Cardiac fibroblast (primary cell): ENCODE measurements at regions not wholly inside any gene's neighbourhood (a gene's known extent, or its start where the extent isn't known, plus 50 kb on each side); places are given as distances from the start of the nearest gene placed in this dataset.

Experiments used
- DNase-seq, 2 donors: peaks; one replicate each; pipeline versions ENCODE4 v3.0.0 to v3.0.0-alpha.2; 2010; ENCODE audit warnings: low read depth in 2 of 2
- H3K4me3 ChIP-seq, 2 donors: replicated peaks in 1 of 2; 1 replicate in 1 of 2; 2 replicates in 1 of 2; pipeline ENCODE4 v1.5.1; 2011; ENCODE audit warnings: low read depth in 2 of 2, low read length in 2 of 2, mild to moderate bottlenecking in 2 of 2, moderate library complexity in 1 of 2
- TF ChIP-seq, protein P1 (sequence below): IDR thresholded peaks from one replicate; pipeline ENCODE4 v1.5.1; 2011; ENCODE audit warnings: low read depth, mild to moderate bottlenecking, low read length, inconsistent platforms

DNA sequence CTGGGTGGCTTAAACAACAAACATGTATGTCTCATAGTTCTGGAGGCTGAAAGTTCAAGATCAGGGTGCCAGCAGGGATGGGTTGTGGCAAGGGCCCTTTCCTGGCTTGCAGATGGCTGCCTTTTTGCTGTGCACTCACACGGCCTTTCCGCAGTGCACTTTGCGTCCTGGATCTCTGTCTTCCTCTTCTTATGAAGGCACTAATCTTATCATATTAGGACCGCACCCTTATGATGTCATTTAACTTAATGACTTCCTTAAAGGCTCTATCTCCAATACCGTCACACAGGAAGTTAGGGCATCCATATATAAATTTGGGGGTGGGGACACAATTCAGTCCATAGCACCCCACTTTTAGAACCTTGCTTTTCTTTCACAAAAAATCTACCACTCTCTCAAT, 255.2 kb downstream of the SNX13 start:
- TF ChIP-seq, protein P1, sequence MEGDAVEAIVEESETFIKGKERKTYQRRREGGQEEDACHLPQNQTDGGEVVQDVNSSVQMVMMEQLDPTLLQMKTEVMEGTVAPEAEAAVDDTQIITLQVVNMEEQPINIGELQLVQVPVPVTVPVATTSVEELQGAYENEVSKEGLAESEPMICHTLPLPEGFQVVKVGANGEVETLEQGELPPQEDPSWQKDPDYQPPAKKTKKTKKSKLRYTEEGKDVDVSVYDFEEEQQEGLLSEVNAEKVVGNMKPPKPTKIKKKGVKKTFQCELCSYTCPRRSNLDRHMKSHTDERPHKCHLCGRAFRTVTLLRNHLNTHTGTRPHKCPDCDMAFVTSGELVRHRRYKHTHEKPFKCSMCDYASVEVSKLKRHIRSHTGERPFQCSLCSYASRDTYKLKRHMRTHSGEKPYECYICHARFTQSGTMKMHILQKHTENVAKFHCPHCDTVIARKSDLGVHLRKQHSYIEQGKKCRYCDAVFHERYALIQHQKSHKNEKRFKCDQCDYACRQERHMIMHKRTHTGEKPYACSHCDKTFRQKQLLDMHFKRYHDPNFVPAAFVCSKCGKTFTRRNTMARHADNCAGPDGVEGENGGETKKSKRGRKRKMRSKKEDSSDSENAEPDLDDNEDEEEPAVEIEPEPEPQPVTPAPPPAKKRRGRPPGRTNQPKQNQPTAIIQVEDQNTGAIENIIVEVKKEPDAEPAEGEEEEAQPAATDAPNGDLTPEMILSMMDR = no peak
- H3K4me3 ChIP-seq = no peak overlapping the region
- no peak for DNase-seq

DNA sequence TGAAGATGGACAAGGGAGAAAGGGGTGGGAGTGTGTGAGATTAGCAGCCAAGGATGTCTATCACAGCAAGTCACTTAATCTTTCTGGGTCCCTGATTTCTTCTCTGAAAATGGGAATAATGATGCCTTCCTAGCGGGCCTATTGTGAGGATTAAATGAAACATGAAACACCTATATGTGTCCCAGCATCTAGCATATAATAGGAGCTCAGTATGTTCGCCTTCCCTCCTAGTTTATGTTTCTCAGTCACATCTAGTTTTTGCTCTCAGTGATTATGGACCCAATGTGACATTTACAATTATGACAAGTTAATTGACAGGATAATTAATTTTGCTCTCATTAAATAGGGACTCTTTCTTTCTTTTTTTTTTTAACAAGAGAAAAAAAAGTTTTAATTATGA, 252.9 kb downstream of the SNX13 start:
- no peak for DNase-seq
- TF ChIP-seq, protein P1 = no peak
- no peak overlapping the region for H3K4me3 ChIP-seq

DNA sequence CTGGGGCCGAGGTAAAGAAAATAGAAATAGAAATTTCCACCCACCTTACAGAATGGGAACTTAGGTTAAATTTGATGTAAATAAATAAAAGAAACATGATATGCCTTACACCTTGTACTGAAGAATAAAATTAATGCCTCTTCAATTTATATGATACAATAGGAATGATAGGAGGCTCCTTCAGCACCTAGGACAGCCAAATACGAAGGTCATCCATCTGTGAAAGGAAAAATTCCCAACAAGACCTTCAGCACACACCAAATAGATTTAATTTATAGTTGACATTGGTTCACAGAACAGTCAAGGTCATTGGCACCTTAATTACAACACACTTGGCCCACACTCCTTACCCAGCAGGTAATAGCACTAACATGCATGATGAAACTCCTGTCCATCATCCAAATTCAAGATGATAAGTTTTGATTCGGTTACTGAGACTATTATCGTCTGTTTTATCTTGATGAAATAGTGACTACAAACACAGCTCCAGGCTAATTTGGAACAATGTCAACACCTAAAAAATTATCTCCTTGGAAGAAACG, 250.9 kb downstream of the SNX13 start:
- no peak overlapping the region for H3K4me3 ChIP-seq
- no peak for DNase-seq
- TF ChIP-seq, protein P1 = no peak

DNA sequence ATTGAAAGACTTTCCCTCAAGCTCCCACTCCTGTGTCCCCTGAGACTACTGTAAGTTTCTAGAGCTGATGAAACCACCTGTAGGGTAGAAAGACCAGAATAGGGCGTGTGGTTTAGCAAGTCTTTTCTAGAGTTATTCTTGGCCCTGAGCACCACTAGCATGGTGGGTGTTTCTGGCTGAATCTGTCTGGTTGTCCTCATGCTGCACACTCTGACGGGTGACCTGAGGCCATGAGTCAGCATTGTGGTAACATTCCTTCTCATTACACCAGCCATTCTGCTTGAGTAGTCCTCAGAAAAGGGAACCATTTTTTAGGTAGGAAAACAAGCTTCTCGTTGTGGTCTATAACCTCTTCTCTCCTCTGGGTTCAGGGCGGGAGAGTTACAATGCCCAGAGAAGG, 250.3 kb downstream of the SNX13 start:
- DNase-seq = peak; percentile 81 to 98
- TF ChIP-seq, protein P1 = no peak
- no peak overlapping the region for H3K4me3 ChIP-seq

DNA sequence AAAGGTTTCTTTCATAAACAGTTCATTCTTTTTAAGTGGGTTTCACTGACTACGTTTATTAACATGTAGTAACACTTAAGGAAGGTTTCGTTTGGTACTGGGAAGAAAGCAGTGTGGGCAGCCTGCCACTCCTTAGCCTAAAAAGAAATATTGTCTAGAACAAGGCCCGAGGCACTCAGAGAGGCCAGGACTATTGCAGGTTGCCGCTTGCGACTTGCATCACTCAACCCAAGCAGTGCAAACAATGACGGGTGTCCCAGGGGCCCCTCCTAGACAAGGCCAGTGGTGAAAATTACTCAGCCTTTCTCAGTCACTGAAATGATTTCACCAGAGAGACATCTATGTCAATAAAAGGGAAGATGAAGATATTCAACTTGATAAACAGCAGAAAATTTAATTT, 243.9 kb downstream of the SNX13 start:
- TF ChIP-seq, protein P1 = no peak
- no peak overlapping the region for H3K4me3 ChIP-seq
- peak; percentile 76 to 98 for DNase-seq

DNA sequence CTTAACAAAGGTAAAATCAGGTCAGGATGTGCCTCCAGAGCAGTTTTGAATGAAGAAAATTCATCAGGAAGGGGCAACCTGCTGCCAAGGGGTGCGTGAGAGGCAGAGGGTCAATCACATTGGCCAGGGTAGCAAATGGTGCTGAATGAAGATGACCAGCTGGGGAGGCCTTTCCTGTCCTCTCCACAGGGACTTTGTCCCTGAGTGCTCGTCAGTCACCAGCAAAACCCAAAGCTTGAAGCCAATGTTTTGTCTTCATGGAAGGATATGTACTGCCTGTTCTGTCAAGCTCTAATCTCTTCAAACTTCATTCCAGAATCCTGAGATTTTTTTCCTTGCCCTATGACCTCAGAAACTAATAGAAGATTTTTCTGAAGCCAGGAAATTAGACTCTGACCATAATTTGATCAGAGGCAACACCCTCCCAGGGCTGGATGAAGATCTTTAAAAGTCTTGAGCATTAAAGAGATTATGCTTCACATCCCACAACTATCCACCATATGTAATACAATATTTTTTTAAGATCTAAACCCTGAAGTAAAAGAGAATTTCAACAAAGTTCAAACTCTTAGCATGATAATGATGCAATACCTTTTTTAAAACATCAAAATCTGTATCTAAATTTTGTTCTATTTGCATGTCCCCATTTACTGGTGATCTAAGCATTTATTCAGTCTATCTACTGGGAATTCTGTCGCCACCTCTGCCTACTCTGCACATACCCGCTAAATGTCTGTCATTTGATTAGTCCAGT, 243.0 kb downstream of the SNX13 start:
- TF ChIP-seq, protein P1 = no peak
- no peak for DNase-seq
- H3K4me3 ChIP-seq = no peak overlapping the region
